ENCODE measurements at regions not wholly inside any gene's neighbourhood (a gene's known extent, or its start where the extent isn't known, plus 50 kb on each side); places are given as distances from the start of the nearest gene placed in this dataset.

- H3K4me1 ChIP-seq (ENCODE audit: insufficient read depth, low read length), result no peaks in the 10 kb centered on the region
- Mint-ChIP-seq H3K4me3 (no peak overlapping the region), H3K27me3 (no peaks in the 10 kb centered on the region), H3K36me3 (ENCODE audit: low read depth) (no peaks in the 10 kb centered on the region), H3K9me3 (peaks cover 2% of the 10 kb centered on the region), H3K27ac (no peak overlapping the region), H3K4me1 (ENCODE audit: low read depth) (no peaks in the 10 kb centered on the region)
- no peak overlapping the region for H3K27ac ChIP-seq (ENCODE audit: low read depth in 1 of 2, low read length in 2 of 2)
- no peak overlapping the region for H3K4me3 ChIP-seq (ENCODE audit: low read length)
- POLR2A ChIA-PET, result no interaction called here
- no peak for ATAC-seq (ENCODE audit: poor library complexity)
- no peak for TF ChIP-seq CTCF (IDR thresholded peaks at IDR 0.05)
- no peak for DNase-seq
- intact Hi-C loops (cut with DNase I, micrococcal nuclease), result no loop called here
- H3K27me3 ChIP-seq (ENCODE audit: control insufficient read depth in 1 of 2, insufficient read depth in 2 of 2, low read length in 2 of 2), result no peaks in the 10 kb centered on the region
- H3K9me3 ChIP-seq (ENCODE audit: control insufficient read depth in 1 of 2, insufficient read depth in 1 of 2, low read length in 2 of 2), result no peaks in the 10 kb centered on the region
- H3K36me3 ChIP-seq (ENCODE audit: insufficient read depth, low read length), result no peaks in the 10 kb centered on the region
- CTCF ChIA-PET, result no interaction called here
Observed at GRCh38 chr11:23897453-23898286, 599.2 kb upstream of the LUZP2 start.

GRCh38 chr11:23903044-23903704 is 593.7 kb upstream of the LUZP2 start:
- CTCF ChIA-PET, result no interaction called here
- ATAC-seq (ENCODE audit: poor library complexity), result no peak
- H3K9me3 ChIP-seq (ENCODE audit: control insufficient read depth in 1 of 2, insufficient read depth in 1 of 2, low read length in 2 of 2), result no peaks in the 10 kb centered on the region
- intact Hi-C loops (cut with DNase I, micrococcal nuclease), result no loop called here
- Mint-ChIP-seq H3K27ac (no peak overlapping the region), H3K4me3 (no peak overlapping the region), H3K36me3 (ENCODE audit: low read depth) (no peaks in the 10 kb centered on the region), H3K4me1 (ENCODE audit: low read depth) (no peaks in the 10 kb centered on the region), H3K9me3 (peaks cover 6% of the 10 kb centered on the region), H3K27me3 (no peaks in the 10 kb centered on the region)
- no peak overlapping the region for H3K4me3 ChIP-seq (ENCODE audit: low read length)
- no peak for DNase-seq
- no peaks in the 10 kb centered on the region for H3K4me1 ChIP-seq (ENCODE audit: insufficient read depth, low read length)
- no peaks in the 10 kb centered on the region for H3K36me3 ChIP-seq (ENCODE audit: insufficient read depth, low read length)
- POLR2A ChIA-PET, result no interaction called here
- no peaks in the 10 kb centered on the region for H3K27me3 ChIP-seq (ENCODE audit: control insufficient read depth in 1 of 2, insufficient read depth in 2 of 2, low read length in 2 of 2)
- TF ChIP-seq CTCF (IDR thresholded peaks at IDR 0.05), result no peak
- H3K27ac ChIP-seq (ENCODE audit: low read depth in 1 of 2, low read length in 2 of 2), result no peak overlapping the region

- Histone ChIP-seq H3K4me1 (ENCODE audit: insufficient read depth, low read length) (no peaks in the 10 kb centered on the region), H3K27me3 (ENCODE audit: control insufficient read depth in 1 of 2, insufficient read depth in 2 of 2, low read length in 2 of 2) (no peaks in the 10 kb centered on the region), H3K36me3 (ENCODE audit: insufficient read depth, low read length) (no peaks in the 10 kb centered on the region), H3K4me3 (ENCODE audit: low read length) (no peak overlapping the region), H3K9me3 (ENCODE audit: control insufficient read depth in 1 of 2, insufficient read depth in 1 of 2, low read length in 2 of 2) (peaks cover 3 to 9% of the 10 kb centered on the region in 2 experiments), H3K27ac (ENCODE audit: low read depth in 1 of 2, low read length in 2 of 2) (no peak overlapping the region)
- H3K4me3 Mint-ChIP-seq, result no peak overlapping the region
- peaks cover 13% of the 10 kb centered on the region for H3K9me3 Mint-ChIP-seq
- H3K27me3 Mint-ChIP-seq, result no peaks in the 10 kb centered on the region
- H3K27ac Mint-ChIP-seq, result no peak overlapping the region
- no peak for DNase-seq
- ChIA-PET CTCF (no interaction called here), POLR2A (no interaction called here)
- intact Hi-C loops (cut with DNase I, micrococcal nuclease), result no loop called here
- no peak for ATAC-seq (ENCODE audit: poor library complexity)
- TF ChIP-seq CTCF (IDR thresholded peaks at IDR 0.05), result no peak
- H3K4me1 Mint-ChIP-seq (ENCODE audit: low read depth), result no peaks in the 10 kb centered on the region
- H3K36me3 Mint-ChIP-seq (ENCODE audit: low read depth), result no peaks in the 10 kb centered on the region
Observed at GRCh38 chr11:23919455-23919854, 577.4 kb upstream of the LUZP2 start.
